ENCODE measurements at regions not wholly inside any gene's neighbourhood (a gene's known extent, or its start where the extent isn't known, plus 50 kb on each side); places are given as distances from the start of the nearest gene placed in this dataset.
A peak's percentile ranks its signal among the peaks of the same experiment; 100 is the strongest.

DNA sequence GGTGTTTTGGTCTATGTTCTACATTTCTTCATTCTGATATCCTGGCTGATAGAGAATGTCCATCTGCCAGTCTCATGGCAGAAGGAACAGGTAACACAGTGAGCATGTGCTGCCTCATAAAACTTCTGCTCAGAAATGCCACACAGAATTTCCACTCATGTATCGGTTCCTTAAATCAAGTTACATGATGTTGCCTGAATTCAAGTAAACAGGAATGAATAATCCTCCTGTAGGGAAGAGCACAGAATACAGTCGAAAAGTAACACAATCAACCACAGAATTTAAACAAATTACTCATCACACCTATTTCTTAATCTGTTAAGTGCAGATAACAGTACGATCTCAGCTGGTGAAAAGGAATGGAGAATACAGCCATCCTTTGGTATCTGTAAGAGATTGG lies 74.7 kb downstream of the FAM217A start:
- Histone ChIP-seq H3K9me3 (no peaks in the 10 kb centered on the region), H3K4me1 (ENCODE audit: low read depth) (no peaks in the 10 kb centered on the region), H3K36me3 (ENCODE audit: low read depth) (no peaks in the 10 kb centered on the region), H3K4me3 (no peak overlapping the region)
- TF ChIP-seq, protein P1, sequence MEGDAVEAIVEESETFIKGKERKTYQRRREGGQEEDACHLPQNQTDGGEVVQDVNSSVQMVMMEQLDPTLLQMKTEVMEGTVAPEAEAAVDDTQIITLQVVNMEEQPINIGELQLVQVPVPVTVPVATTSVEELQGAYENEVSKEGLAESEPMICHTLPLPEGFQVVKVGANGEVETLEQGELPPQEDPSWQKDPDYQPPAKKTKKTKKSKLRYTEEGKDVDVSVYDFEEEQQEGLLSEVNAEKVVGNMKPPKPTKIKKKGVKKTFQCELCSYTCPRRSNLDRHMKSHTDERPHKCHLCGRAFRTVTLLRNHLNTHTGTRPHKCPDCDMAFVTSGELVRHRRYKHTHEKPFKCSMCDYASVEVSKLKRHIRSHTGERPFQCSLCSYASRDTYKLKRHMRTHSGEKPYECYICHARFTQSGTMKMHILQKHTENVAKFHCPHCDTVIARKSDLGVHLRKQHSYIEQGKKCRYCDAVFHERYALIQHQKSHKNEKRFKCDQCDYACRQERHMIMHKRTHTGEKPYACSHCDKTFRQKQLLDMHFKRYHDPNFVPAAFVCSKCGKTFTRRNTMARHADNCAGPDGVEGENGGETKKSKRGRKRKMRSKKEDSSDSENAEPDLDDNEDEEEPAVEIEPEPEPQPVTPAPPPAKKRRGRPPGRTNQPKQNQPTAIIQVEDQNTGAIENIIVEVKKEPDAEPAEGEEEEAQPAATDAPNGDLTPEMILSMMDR (IDR thresholded peaks at IDR 0.05), result no peak
- no peak for ATAC-seq
- DNase-seq, result no peak
- intact Hi-C loops (cut with DNase I, micrococcal nuclease), result no loop called here

DNA sequence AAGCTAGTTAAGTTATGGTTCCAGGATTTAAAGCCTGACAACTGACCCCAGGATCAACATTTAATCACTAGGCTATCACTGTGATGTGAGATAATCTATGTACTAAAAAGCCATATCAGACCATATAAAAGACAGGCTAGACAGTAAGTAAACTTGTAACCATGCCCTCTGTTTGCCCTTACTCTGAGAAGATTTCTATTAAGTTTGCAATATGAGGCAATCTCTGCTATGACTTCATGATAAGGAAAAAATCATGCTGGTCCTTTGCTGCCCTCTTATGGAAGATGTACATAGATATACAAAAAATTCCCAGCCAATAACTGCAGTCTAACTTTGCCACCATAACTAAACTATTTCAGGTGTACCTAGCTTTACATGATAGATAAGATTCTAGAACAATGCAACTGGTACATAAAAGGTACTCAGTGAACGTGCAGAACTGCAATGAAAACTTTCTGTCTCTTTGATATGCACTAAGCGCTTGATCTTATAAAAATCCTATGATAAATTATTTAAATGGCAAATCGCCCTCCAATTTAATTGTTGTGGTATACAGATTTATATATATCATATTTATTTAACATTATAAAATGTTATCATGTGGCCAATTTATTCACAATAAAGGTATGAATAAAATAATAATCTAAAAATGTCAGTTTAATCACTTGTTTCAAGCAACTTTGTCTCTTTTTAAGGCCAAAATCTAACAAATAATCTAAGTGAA lies 70.5 kb downstream of the FAM217A start:
- peak in 1 of 3 donors; percentile 37 for DNase-seq

GRCh38 chr6:4009486-4009885 lies 69.5 kb downstream of the FAM217A start:
- Histone ChIP-seq H3K4me1 (ENCODE audit: low read depth) (no peaks in the 10 kb centered on the region), H3K36me3 (ENCODE audit: low read depth) (no peaks in the 10 kb centered on the region), H3K4me3 (no peak overlapping the region), H3K9me3 (no peaks in the 10 kb centered on the region)
- TF ChIP-seq, protein P1 (IDR thresholded peaks at IDR 0.05), result no peak
- DNase-seq (no peak), ATAC-seq (no peak)
- intact Hi-C loops (cut with DNase I, micrococcal nuclease), result no loop called here

More for the DNA sequence above, 70.5 kb downstream of the FAM217A start:
- intact Hi-C loops (cut with DNase I, micrococcal nuclease), result no loop called here
- no peaks in the 10 kb centered on the region for H3K9me3 ChIP-seq
- H3K4me3 ChIP-seq, result no peak overlapping the region
- peak; percentile 97 for ATAC-seq
- no peaks in the 10 kb centered on the region for H3K36me3 ChIP-seq (ENCODE audit: low read depth)
- TF ChIP-seq, protein P1 (IDR thresholded peaks at IDR 0.05), result peak; percentile 15
- no peaks in the 10 kb centered on the region for H3K4me1 ChIP-seq (ENCODE audit: low read depth)

GRCh38 chr6:4010048-4010447 lies 68.9 kb downstream of the FAM217A start:
- H3K4me1 ChIP-seq (ENCODE audit: low read depth), result no peaks in the 10 kb centered on the region
- ATAC-seq (no peak), DNase-seq (no peak)
- no peaks in the 10 kb centered on the region for H3K36me3 ChIP-seq (ENCODE audit: low read depth)
- H3K4me3 ChIP-seq, result no peak overlapping the region
- H3K9me3 ChIP-seq, result no peaks in the 10 kb centered on the region
- intact Hi-C loops (cut with DNase I, micrococcal nuclease), result no loop called here
- TF ChIP-seq, protein P1 (IDR thresholded peaks at IDR 0.05), result no peak

- no peak for DNase-seq
- Histone ChIP-seq H3K4me1 (ENCODE audit: low read depth) (no peaks in the 10 kb centered on the region), H3K36me3 (ENCODE audit: low read depth) (no peaks in the 10 kb centered on the region), H3K4me3 (no peak overlapping the region), H3K9me3 (no peaks in the 10 kb centered on the region)
- ATAC-seq, result peak; percentile 51
- TF ChIP-seq, protein P1 (IDR thresholded peaks at IDR 0.05), result no peak
- intact Hi-C loops (cut with DNase I, micrococcal nuclease), result no loop called here
These were observed 68.2 kb downstream of the FAM217A start for GRCh38 chr6:4010689-4011090.

All from mucosa of descending colon (tissue), 3 donors.